MM.1S (cell line): ENCODE measurements at regions not wholly inside any gene's neighbourhood (a gene's known extent, or its start where the extent isn't known, plus 50 kb on each side); places are given as distances from the start of the nearest gene placed in this dataset.

Experiments used
- EZH2 ChIP-seq: fragments of 300-600 bp; sonication (generic); optimal IDR thresholded peaks from 2 replicates; pipeline ENCODE3; 2017; ENCODE audit warnings: low read depth, mild to moderate bottlenecking, antibody characterized with exemption, low read length, mixed read lengths
- TF ChIP-seq, protein P1 (sequence below): fragments of 300-600 bp; sonication (generic); IDR thresholded peaks from 2 replicates; pipeline ENCODE4 v1.5.1; 2016; ENCODE audit warnings: antibody characterized with exemption, low read length, mixed read lengths

DNA sequence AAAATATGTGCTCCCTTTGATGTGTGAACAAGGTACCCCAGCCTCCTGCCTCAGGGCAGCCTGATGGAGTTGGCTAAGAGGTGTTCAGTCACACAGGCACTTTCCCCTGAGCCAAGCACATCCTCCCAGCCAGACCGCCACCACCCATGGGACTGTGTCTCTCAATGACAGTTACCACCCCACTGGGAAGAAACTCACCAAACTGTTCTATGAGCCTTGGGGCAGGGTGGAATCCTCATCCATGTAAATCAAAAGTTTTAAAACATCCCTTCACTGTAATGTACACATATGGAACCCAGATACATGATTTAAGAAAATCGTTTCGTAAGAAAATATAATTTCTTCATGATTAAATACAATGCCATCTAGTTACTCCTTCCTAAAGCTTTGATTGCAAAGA, 138.4 kb upstream of the LSM14A start:
- TF ChIP-seq, protein P1, sequence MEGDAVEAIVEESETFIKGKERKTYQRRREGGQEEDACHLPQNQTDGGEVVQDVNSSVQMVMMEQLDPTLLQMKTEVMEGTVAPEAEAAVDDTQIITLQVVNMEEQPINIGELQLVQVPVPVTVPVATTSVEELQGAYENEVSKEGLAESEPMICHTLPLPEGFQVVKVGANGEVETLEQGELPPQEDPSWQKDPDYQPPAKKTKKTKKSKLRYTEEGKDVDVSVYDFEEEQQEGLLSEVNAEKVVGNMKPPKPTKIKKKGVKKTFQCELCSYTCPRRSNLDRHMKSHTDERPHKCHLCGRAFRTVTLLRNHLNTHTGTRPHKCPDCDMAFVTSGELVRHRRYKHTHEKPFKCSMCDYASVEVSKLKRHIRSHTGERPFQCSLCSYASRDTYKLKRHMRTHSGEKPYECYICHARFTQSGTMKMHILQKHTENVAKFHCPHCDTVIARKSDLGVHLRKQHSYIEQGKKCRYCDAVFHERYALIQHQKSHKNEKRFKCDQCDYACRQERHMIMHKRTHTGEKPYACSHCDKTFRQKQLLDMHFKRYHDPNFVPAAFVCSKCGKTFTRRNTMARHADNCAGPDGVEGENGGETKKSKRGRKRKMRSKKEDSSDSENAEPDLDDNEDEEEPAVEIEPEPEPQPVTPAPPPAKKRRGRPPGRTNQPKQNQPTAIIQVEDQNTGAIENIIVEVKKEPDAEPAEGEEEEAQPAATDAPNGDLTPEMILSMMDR: no peak
- no peak for TF ChIP-seq EZH2
